ENCODE measurements at regions not wholly inside any gene's neighbourhood (a gene's known extent, or its start where the extent isn't known, plus 50 kb on each side); places are given as distances from the start of the nearest gene placed in this dataset.
A peak's percentile ranks its signal among the peaks of the same experiment; 100 is the strongest.

GRCh38 chr13:31048521-31048920 is 113.2 kb downstream of the HSPH1 start:
- DNase-seq: no peak

- DNase-seq: no peak
Observed at GRCh38 chr13:31046711-31047279, 114.3 kb downstream of the TEX26 start.

- peak; percentile 60 for DNase-seq
Observed at GRCh38 chr13:31045286-31046081, 113.0 kb downstream of the TEX26 start.

GRCh38 chr13:31044364-31045285 is 112.2 kb downstream of the TEX26 start:
- peak; percentile 90 for DNase-seq

GRCh38 chr13:31043957-31044356 is 111.5 kb downstream of the TEX26 start:
- no peak for DNase-seq

- DNase-seq: no peak
Observed at GRCh38 chr13:31042481-31043165, 110.2 kb downstream of the TEX26 start.

- no peak for DNase-seq
Observed at GRCh38 chr13:31042049-31042448, 109.6 kb downstream of the TEX26 start.

GRCh38 chr13:31038834-31039552 is 106.5 kb downstream of the TEX26 start:
- DNase-seq: peak; percentile 67

GRCh38 chr13:31037874-31038500 is 105.5 kb downstream of the TEX26 start:
- no peak for DNase-seq

- DNase-seq: peak; percentile 13
Observed at GRCh38 chr13:31036731-31037695, 104.6 kb downstream of the TEX26 start.

GRCh38 chr13:31035185-31035965 is 102.9 kb downstream of the TEX26 start:
- DNase-seq: no peak

GRCh38 chr13:31032528-31033113 is 100.2 kb downstream of the TEX26 start:
- DNase-seq: no peak

GRCh38 chr13:31031482-31031881 is 99.0 kb downstream of the TEX26 start:
- DNase-seq: no peak

- no peak for DNase-seq
Observed at GRCh38 chr13:31029102-31029501, 96.6 kb downstream of the TEX26 start.

- no peak for DNase-seq
Observed at GRCh38 chr13:31027136-31027535, 94.7 kb downstream of the TEX26 start.

Data from hematopoietic multipotent progenitor cell treated with erythropoietin and hydrocortisone succinate and interleukin-3 and kit ligand, for 4 days (in vitro differentiated cells).